Uterus (tissue), 2 donors: ENCODE measurements at regions not wholly inside any gene's neighbourhood (a gene's known extent, or its start where the extent isn't known, plus 50 kb on each side); places are given as distances from the start of the nearest gene placed in this dataset.

Experiments
- POLR2A ChIP-seq, 2 donors: fragments of 450-650 bp; IDR thresholded peaks; one replicate each; pipeline ENCODE4 v1.6.1; 2016; ENCODE audit warnings: antibody characterized with exemption in 2 of 2, mild to moderate bottlenecking in 1 of 2, moderate library complexity in 1 of 2
- TF ChIP-seq, protein P1 (sequence below), 4 experiments: fragments of 200-600 bp in 2 of 4; fragments of 450-650 bp in 2 of 4; sonication (generic) in 2 of 4; IDR thresholded peaks; one replicate each; pipeline ENCODE4 v1.5.1; 2016 to 2019; ENCODE audit warnings: antibody characterized with exemption in 4 of 4, mild to moderate bottlenecking in 2 of 4, moderate library complexity in 1 of 4

DNA sequence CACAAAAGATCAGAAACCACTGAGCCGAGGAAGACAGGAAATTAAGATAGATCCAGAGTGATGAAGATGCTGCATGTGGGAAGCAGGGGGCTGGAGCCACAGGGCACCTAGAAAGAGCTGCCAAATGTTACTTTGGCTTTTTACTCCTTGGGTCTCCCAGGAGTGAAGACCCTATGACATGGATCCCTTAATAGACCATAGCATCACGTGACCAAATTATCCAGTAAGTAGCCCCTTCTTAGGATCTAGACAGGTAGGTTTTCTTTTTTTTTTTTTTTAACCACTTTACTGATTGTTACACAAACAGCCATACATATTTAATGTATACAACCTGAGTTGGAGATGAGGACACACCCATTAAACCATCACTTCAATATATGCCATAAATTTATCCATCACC lies 183.9 kb upstream of the SOX21 start:
- TF ChIP-seq POLR2A (IDR thresholded peaks at IDR 0.05), result no peak
- TF ChIP-seq, protein P1, sequence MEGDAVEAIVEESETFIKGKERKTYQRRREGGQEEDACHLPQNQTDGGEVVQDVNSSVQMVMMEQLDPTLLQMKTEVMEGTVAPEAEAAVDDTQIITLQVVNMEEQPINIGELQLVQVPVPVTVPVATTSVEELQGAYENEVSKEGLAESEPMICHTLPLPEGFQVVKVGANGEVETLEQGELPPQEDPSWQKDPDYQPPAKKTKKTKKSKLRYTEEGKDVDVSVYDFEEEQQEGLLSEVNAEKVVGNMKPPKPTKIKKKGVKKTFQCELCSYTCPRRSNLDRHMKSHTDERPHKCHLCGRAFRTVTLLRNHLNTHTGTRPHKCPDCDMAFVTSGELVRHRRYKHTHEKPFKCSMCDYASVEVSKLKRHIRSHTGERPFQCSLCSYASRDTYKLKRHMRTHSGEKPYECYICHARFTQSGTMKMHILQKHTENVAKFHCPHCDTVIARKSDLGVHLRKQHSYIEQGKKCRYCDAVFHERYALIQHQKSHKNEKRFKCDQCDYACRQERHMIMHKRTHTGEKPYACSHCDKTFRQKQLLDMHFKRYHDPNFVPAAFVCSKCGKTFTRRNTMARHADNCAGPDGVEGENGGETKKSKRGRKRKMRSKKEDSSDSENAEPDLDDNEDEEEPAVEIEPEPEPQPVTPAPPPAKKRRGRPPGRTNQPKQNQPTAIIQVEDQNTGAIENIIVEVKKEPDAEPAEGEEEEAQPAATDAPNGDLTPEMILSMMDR (IDR thresholded peaks at IDR 0.05), result no peak
